H1 (cell line): ENCODE measurements at regions not wholly inside any gene's neighbourhood (a gene's known extent, or its start where the extent isn't known, plus 50 kb on each side); places are given as distances from the start of the nearest gene placed in this dataset.

Source experiments
- ASH2L ChIP-seq: fragments of 200-600, 300-600 bp; sonication (generic); IDR thresholded peaks from one replicate; pipeline ENCODE4 v1.7.1; 2017; ENCODE audit warnings: low read length
- BCL11A ChIP-seq, 2 experiments: IDR thresholded peaks; one replicate each; pipeline ENCODE4 v1.6.1; 2011; ENCODE audit warnings: low read depth in 2 of 2, low read length in 2 of 2, mild to moderate bottlenecking in 2 of 2
- BRCA1 ChIP-seq: IDR thresholded peaks from 2 replicates; pipeline ENCODE4 v1.6.1; 2012; ENCODE audit warnings: low read depth, low read length, improper control_type of control experiment
- EZH2 ChIP-seq: fragments of 200-600 bp; sonication (generic); IDR thresholded peaks from 2 replicates; pipeline ENCODE4 v1.7.1; 2012; ENCODE audit warnings: low read depth, mild to moderate bottlenecking, moderate library complexity, low read length, inconsistent platforms; ENCODE audit not compliant: severe bottlenecking
- GTF2F1 ChIP-seq: IDR thresholded peaks from 2 replicates; pipeline ENCODE4 v1.6.1; 2012; ENCODE audit warnings: low read depth, low read length, improper control_type of control experiment, borderline replicate concordance
- HDAC6 ChIP-seq: IDR thresholded peaks from one replicate; pipeline ENCODE4 v1.7.1; 2012; ENCODE audit warnings: low read depth, mild to moderate bottlenecking, inconsistent platforms, low read length, moderate library complexity
- JUN ChIP-seq: IDR thresholded peaks from 2 replicates; pipeline ENCODE4 v1.6.1; 2011; ENCODE audit warnings: low read depth, mild to moderate bottlenecking, improper control_type of control experiment, low read length
- POLR2AphosphoS5 ChIP-seq: IDR thresholded peaks from 2 replicates; pipeline ENCODE4 v1.6.1; 2011; ENCODE audit warnings: low read depth, low read length
- RAD21 ChIP-seq, 2 experiments: IDR thresholded peaks in 1 of 2; conservative IDR thresholded peaks in 1 of 2; 2 replicates each; pipeline ENCODE4 v1.6.1; 2011; ENCODE audit warnings: low read depth in 2 of 2, low read length in 2 of 2, improper control_type of control experiment in 1 of 2, inconsistent platforms in 1 of 2, mild to moderate bottlenecking in 1 of 2, moderate library complexity in 1 of 2
- SIN3A ChIP-seq, 2 experiments: IDR thresholded peaks in 1 of 2; conservative IDR thresholded peaks in 1 of 2; 2 replicates each; pipeline ENCODE4 v1.6.1; 2011 to 2012; ENCODE audit warnings: low read length in 2 of 2, improper control_type of control experiment in 1 of 2, low read depth in 1 of 2, mild to moderate bottlenecking in 1 of 2
- SUZ12 ChIP-seq: fragments of 200-600 bp; sonication (generic); IDR thresholded peaks from 2 replicates; pipeline ENCODE4 v1.6.1; 2012; ENCODE audit warnings: mild to moderate bottlenecking, inconsistent platforms, low read length, moderate library complexity, mixed read lengths
- TAF1 ChIP-seq: IDR thresholded peaks from 2 replicates; pipeline ENCODE4 v1.6.1; 2011; ENCODE audit warnings: mild to moderate bottlenecking, low read depth, low read length
- TF ChIP-seq, protein P1 (sequence below): IDR thresholded peaks from 2 replicates; pipeline ENCODE4 v1.6.1; 2012; ENCODE audit warnings: inconsistent platforms

DNA sequence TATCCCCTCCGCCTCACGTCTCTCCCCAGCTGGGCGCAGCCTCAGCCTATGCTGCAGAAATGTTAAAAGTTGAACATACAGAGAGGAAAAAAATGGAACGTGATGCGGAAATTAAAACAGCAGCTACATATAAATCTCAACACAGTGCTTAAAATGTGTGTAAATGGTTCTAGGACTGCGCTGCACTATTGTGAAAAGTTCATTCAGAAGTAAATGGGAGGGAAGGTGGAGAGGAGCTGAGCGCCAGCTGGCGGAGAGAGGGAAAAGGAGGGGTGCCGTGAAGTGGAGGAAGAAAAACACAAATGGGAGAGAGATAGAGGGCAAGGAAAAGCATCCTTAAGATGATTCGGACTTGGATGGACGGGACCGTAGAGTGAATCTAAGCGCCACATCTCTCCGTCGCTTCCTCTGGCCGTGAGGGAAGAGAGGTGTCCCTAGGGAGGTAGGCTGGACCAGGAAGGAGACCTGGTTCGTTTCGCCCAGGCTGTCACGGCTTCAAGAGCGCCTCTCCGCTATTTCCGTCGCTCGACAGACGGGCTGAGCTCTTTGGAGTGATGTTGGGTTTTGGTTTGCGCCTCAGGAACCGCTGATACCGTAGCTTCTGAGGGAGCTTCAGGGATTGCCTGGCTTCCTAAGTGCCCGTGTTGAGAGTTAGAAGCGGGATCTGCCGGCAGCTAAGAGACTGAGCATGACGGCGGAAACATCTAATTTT, 113.7 kb downstream of the TRIM27 start (continued):
- no peak for TF ChIP-seq POLR2AphosphoS5
- no peak for TF ChIP-seq TAF1
- TF ChIP-seq, protein P1, sequence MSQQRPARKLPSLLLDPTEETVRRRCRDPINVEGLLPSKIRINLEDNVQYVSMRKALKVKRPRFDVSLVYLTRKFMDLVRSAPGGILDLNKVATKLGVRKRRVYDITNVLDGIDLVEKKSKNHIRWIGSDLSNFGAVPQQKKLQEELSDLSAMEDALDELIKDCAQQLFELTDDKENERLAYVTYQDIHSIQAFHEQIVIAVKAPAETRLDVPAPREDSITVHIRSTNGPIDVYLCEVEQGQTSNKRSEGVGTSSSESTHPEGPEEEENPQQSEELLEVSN = peak; percentile 30; the same call in 1 of the 2 replicates
- peak; percentile 58 for TF ChIP-seq EZH2
- peak in 1 of 2 experiments; percentile 15; a peak in 1 of 4 replicates for TF ChIP-seq RAD21 (IDR thresholded peaks at IDR 0.05 in 1 of 2, conservative IDR thresholded peaks at IDR 0.05 in 1 of 2; ENCODE audit: low read depth in 2 of 2, low read length in 2 of 2)
- no peak for TF ChIP-seq HDAC6
- peak in 1 of 2 experiments; percentile 55; a peak in 1 of 4 replicates for TF ChIP-seq SIN3A (conservative IDR thresholded peaks at IDR 0.05 in 1 of 2, IDR thresholded peaks at IDR 0.05 in 1 of 2; ENCODE audit: low read depth in 1 of 2, low read length in 2 of 2)
- no peak for TF ChIP-seq BRCA1
- no peak for TF ChIP-seq GTF2F1
- no peak for TF ChIP-seq BCL11A (IDR thresholded peaks at IDR 0.05; ENCODE audit: low read depth in 2 of 2, low read length in 2 of 2)
- peak; percentile 72 for TF ChIP-seq SUZ12
- TF ChIP-seq ASH2L = no peak
- no peak for TF ChIP-seq JUN
